GM23248 (cell line): ENCODE measurements at regions not wholly inside any gene's neighbourhood (a gene's known extent, or its start where the extent isn't known, plus 50 kb on each side); places are given as distances from the start of the nearest gene placed in this dataset.

Experiments
- DNase-seq: peaks from one replicate; pipeline ENCODE4 v3.0.0-alpha.2; 2015
- H2AFZ ChIP-seq: fragments of 200-600 bp; sonication (generic); 2 replicates; pipeline ENCODE4 v1.6.1; 2016; ENCODE audit warnings: antibody characterized with exemption
- H3F3A ChIP-seq: fragments of 200-600 bp; sonication (generic); 2 replicates; pipeline ENCODE4 v1.6.1; 2016; ENCODE audit warnings: mild to moderate bottlenecking, antibody characterized with exemption, mixed run types; ENCODE audit not compliant: insufficient read depth
- H3K27ac ChIP-seq: fragments of 200-600 bp; sonication (generic); 2 replicates; pipeline ENCODE4 v1.5.1; 2016; ENCODE audit warnings: mild to moderate bottlenecking
- H3K27me3 ChIP-seq: fragments of 200-600 bp; sonication (generic); replicated peaks from 2 replicates; pipeline ENCODE4 v1.6.1; 2016; ENCODE audit warnings: mild to moderate bottlenecking; ENCODE audit not compliant: insufficient read depth
- H3K36me3 ChIP-seq: fragments of 200-600 bp; sonication (generic); 2 replicates; pipeline ENCODE4 v1.6.1; 2016; ENCODE audit warnings: low read depth, mild to moderate bottlenecking
- H3K4me1 ChIP-seq: fragments of 200-600 bp; sonication (generic); 2 replicates; pipeline ENCODE4 v1.6.1; 2016; ENCODE audit warnings: mild to moderate bottlenecking; ENCODE audit not compliant: insufficient read depth
- H3K4me2 ChIP-seq: fragments of 200-600 bp; sonication (generic); one replicate; pipeline ENCODE4 v1.6.1; 2016; ENCODE audit warnings: mild to moderate bottlenecking; ENCODE audit not compliant: unreplicated experiment
- H3K4me3 ChIP-seq: fragments of 200-600 bp; sonication (generic); 2 replicates; pipeline ENCODE4 v1.5.1; 2016; ENCODE audit warnings: mild to moderate bottlenecking
- H3K79me2 ChIP-seq: fragments of 200-600 bp; sonication (generic); 2 replicates; pipeline ENCODE4 v1.6.1; 2016; ENCODE audit warnings: mild to moderate bottlenecking; ENCODE audit not compliant: insufficient read depth
- H3K9ac ChIP-seq: fragments of 200-600 bp; sonication (generic); 2 replicates; pipeline ENCODE4 v1.6.1; 2016; ENCODE audit warnings: mild to moderate bottlenecking
- H3K9me2 ChIP-seq: fragments of 200-600 bp; sonication (generic); 2 replicates; pipeline ENCODE4 v1.6.1; 2016; ENCODE audit warnings: mixed run types, mild to moderate bottlenecking, moderate library complexity; ENCODE audit not compliant: insufficient read depth
- H3K9me3 ChIP-seq: fragments of 200-600 bp; sonication (generic); one replicate; pipeline ENCODE4 v1.6.1; 2017; ENCODE audit warnings: low read depth
- H4K20me1 ChIP-seq: fragments of 200-600 bp; sonication (generic); 2 replicates; pipeline ENCODE4 v1.6.0; 2016; ENCODE audit not compliant: insufficient read depth
- EZH2 ChIP-seq: fragments of 200-600 bp; sonication (generic); IDR thresholded peaks from 2 replicates; pipeline ENCODE4 v1.6.1; 2018; ENCODE audit warnings: antibody characterized with exemption, mild to moderate bottlenecking; ENCODE audit not compliant: insufficient read depth, poor library complexity, severe bottlenecking
- EZH2phosphoT487 ChIP-seq: fragments of 200-600 bp; sonication (generic); IDR thresholded peaks from 2 replicates; pipeline ENCODE4 v1.6.1; 2018; ENCODE audit warnings: antibody characterized with exemption, moderate library complexity, mild to moderate bottlenecking, low read depth; ENCODE audit not compliant: insufficient read depth
- WGBS, 2 experiments: methylation state at CpG; one replicate each; pipeline ENCODE4 v1.1.6; 2015 to 2017; ENCODE audit warnings: low lambda C conversion rate in 2 of 2, low coverage in 1 of 2; ENCODE audit errors: missing lambda C conversion rate in 2 of 2; 5-methylcytosine and 5-hydroxymethylcytosine counted together
- in situ Hi-C: fragments of 300-500 bp; cut with MboI; formaldehyde crosslinking; loops from 2 replicates; pipeline ENCODE4 v1.15.0; 2020

DNA sequence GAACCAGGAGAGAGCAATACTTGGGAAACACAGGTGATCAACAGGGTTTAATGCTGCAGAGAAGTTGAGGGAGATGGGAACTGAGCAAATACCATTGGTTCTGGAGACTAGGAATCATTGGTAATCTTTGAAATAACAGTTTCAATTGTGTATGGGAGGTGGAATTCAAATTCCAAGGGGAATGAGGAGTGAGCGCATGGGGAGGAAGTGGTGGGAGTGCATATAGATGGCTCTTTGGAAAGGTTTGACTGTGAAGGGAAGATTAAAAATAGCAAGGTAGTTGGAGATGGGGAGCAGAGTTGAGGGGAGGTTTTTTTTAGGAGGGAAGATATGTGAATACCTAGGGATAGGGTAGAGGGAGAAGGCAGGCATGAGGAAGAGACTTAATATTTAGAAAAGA, 51.1 kb upstream of the ROPN1 start:
- no peaks in the 10 kb centered on the region for H3F3A ChIP-seq
- no peaks in the 10 kb centered on the region for H3K4me1 ChIP-seq
- no peak overlapping the region for H3K4me3 ChIP-seq
- no peak overlapping the region for H3K9ac ChIP-seq
- no peaks in the 10 kb centered on the region for H3K9me3 ChIP-seq
- DNase-seq = no peak
- no peaks in the 10 kb centered on the region for H4K20me1 ChIP-seq
- in situ Hi-C loops = no loop called here
- WGBS, 2 experiments = 92 to 100% methylated on average over 1 of the region's 1 CpG
- H3K79me2 ChIP-seq = no peaks in the 10 kb centered on the region
- H3K4me2 ChIP-seq = no peak overlapping the region
- no peak for TF ChIP-seq EZH2phosphoT487
- no peak for TF ChIP-seq EZH2
- H3K9me2 ChIP-seq = no peaks in the 10 kb centered on the region
- H3K27ac ChIP-seq = no peak overlapping the region
- H3K27me3 ChIP-seq = peaks cover 39% of the 10 kb centered on the region
- H2AFZ ChIP-seq = no peak overlapping the region
- no peaks in the 10 kb centered on the region for H3K36me3 ChIP-seq

DNA sequence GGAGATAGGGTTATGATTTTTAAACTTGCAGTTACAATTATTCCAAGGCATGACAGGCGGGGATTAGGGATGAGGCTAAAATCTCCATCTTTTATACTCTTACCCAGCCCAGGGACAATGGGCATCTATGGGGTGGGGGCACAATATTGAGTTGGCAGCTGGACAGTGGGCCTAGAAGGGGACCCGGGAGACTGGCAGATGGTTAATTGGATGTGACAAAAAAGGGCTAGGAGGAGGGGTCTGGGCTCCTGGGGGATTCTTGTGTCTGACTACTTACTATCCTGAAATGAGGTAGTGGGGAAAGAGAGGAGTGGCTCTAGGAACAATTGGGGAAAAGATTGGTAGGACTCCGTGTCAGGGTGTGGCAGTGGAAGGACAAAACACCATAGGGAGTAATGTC, 53.0 kb upstream of the ROPN1 start:
- H3K36me3 ChIP-seq = no peaks in the 10 kb centered on the region

GRCh38 chr3:124048967-124049798, 57.3 kb upstream of the ROPN1 start:
- WGBS, 2 experiments = 49 to 50% methylated on average over 6 of the region's 6 CpGs
- H3K79me2 ChIP-seq = no peaks in the 10 kb centered on the region
- H4K20me1 ChIP-seq = no peaks in the 10 kb centered on the region
- H2AFZ ChIP-seq = no peak overlapping the region
- H3K4me2 ChIP-seq = no peak overlapping the region
- TF ChIP-seq EZH2phosphoT487 (no peak), EZH2 (no peak)
- peaks cover 35% of the 10 kb centered on the region for H3K27me3 ChIP-seq
- in situ Hi-C loops = no loop called here
- no peaks in the 10 kb centered on the region for H3K9me3 ChIP-seq
- no peaks in the 10 kb centered on the region for H3K4me1 ChIP-seq
- H3F3A ChIP-seq = no peaks in the 10 kb centered on the region
- no peak overlapping the region for H3K4me3 ChIP-seq
- no peak overlapping the region for H3K9ac ChIP-seq
- no peak for DNase-seq
- H3K27ac ChIP-seq = no peak overlapping the region
- H3K36me3 ChIP-seq = no peaks in the 10 kb centered on the region
- no peaks in the 10 kb centered on the region for H3K9me2 ChIP-seq

More for the DNA sequence above, 53.0 kb upstream of the ROPN1 start:
- H3K9ac ChIP-seq = no peak overlapping the region
- H4K20me1 ChIP-seq = no peaks in the 10 kb centered on the region
- no peaks in the 10 kb centered on the region for H3K9me3 ChIP-seq
- H3K27ac ChIP-seq = no peak overlapping the region
- no peak for DNase-seq
- TF ChIP-seq EZH2phosphoT487 (no peak), EZH2 (no peak)
- H3K4me2 ChIP-seq = no peak overlapping the region
- no peaks in the 10 kb centered on the region for H3K9me2 ChIP-seq
- peaks cover 48% of the 10 kb centered on the region for H3K27me3 ChIP-seq
- no peaks in the 10 kb centered on the region for H3F3A ChIP-seq
- H3K4me3 ChIP-seq = no peak overlapping the region
- WGBS, 2 experiments = 54 to 68% methylated on average over 3 of the region's 3 CpGs
- in situ Hi-C loops = no loop called here
- H3K4me1 ChIP-seq = no peaks in the 10 kb centered on the region
- no peak overlapping the region for H2AFZ ChIP-seq
- no peaks in the 10 kb centered on the region for H3K79me2 ChIP-seq

- no peaks in the 10 kb centered on the region for H3K4me1 ChIP-seq
- no peak overlapping the region for H3K4me3 ChIP-seq
- no peak overlapping the region for H3K9ac ChIP-seq
- no peaks in the 10 kb centered on the region for H3K79me2 ChIP-seq
- TF ChIP-seq EZH2phosphoT487 (no peak), EZH2 (no peak)
- WGBS, 2 experiments = 62 to 71% methylated on average over 6 of the region's 6 CpGs
- H3F3A ChIP-seq = no peaks in the 10 kb centered on the region
- no peak overlapping the region for H2AFZ ChIP-seq
- no peaks in the 10 kb centered on the region for H3K9me3 ChIP-seq
- H3K9me2 ChIP-seq = no peaks in the 10 kb centered on the region
- no peaks in the 10 kb centered on the region for H3K36me3 ChIP-seq
- peaks cover 40% of the 10 kb centered on the region for H3K27me3 ChIP-seq
- DNase-seq = no peak
- H3K27ac ChIP-seq = no peak overlapping the region
- no peaks in the 10 kb centered on the region for H4K20me1 ChIP-seq
- H3K4me2 ChIP-seq = no peak overlapping the region
- in situ Hi-C loops = no loop called here
Observed at GRCh38 chr3:124051636-124052035, 59.7 kb upstream of the ROPN1 start.
